HEK293 (cell line): ENCODE measurements at regions not wholly inside any gene's neighbourhood (a gene's known extent, or its start where the extent isn't known, plus 50 kb on each side); places are given as distances from the start of the nearest gene placed in this dataset.

Experiments used
- CTCF ChIA-PET: fragments of 350-600 bp; formaldehyde crosslinking; extraction: SDS; loops from one replicate; lab custom pipeline; 2021; ENCODE audit warnings: antibody characterized with exemption; lab: Yijun Ruan, JAX
- POLR2A ChIA-PET: fragments of 300-600 bp; formaldehyde crosslinking; extraction: SDS; loops from one replicate; lab custom pipeline; 2020; ENCODE audit warnings: antibody characterized with exemption, inconsistent platforms; lab: Yijun Ruan, JAX
- H3K27ac ChIP-seq: fragments of 200-500 bp; sonication (Bioruptor generic); 2 replicates; pipeline ENCODE4 v1.5.1; 2014; ENCODE audit warnings: low read depth, low read length, control low read depth, inconsistent platforms; ENCODE audit errors: extremely low read depth
- H3K36me3 ChIP-seq, 2 experiments: fragments of 200-500 bp in 1 of 2; sonication (Bioruptor generic) in 1 of 2; 1 replicate in 1 of 2; 2 replicates in 1 of 2; pipeline ENCODE4 v1.5.1; 2014 to 2017; ENCODE audit warnings: inconsistent platforms in 2 of 2, low read length in 2 of 2; ENCODE audit not compliant: control insufficient read depth in 2 of 2, insufficient read depth in 1 of 2
- H3K4me1 ChIP-seq: fragments of 200-500 bp; sonication (Bioruptor generic); 2 replicates; pipeline ENCODE4 v1.5.1; 2014; ENCODE audit warnings: mild to moderate bottlenecking, low read length, inconsistent platforms; ENCODE audit not compliant: control insufficient read depth, insufficient read depth
- H3K4me3 ChIP-seq: 2 replicates; pipeline ENCODE4 v1.5.1; 2011; ENCODE audit warnings: low read depth, mild to moderate bottlenecking, control low read depth, low read length, moderate library complexity
- H3K9me3 ChIP-seq: fragments of 200-500 bp; sonication (Bioruptor generic); 2 replicates; pipeline ENCODE4 v1.5.1; 2014; ENCODE audit warnings: low read depth, low read length, inconsistent platforms; ENCODE audit not compliant: control insufficient read depth, insufficient read depth
- GLI2 ChIP-seq: fragments of 450-650 bp; formaldehyde crosslinking; IDR thresholded peaks from 2 replicates; pipeline ENCODE4; 2017; ENCODE audit warnings: missing biosample characterization, missing genetic modification characterization, low read depth, borderline replicate concordance
- HOXC10 ChIP-seq: sonication (generic); formaldehyde crosslinking; IDR thresholded peaks from 2 replicates; pipeline ENCODE4 v1.8.1; 2023; ENCODE audit warnings: mild to moderate bottlenecking, missing genetic modification reagents
- KLF16 ChIP-seq: fragments of 450-650 bp; formaldehyde crosslinking; IDR thresholded peaks from 2 replicates; pipeline ENCODE4 v1.5.1; 2017; ENCODE audit warnings: missing biosample characterization, missing genetic modification characterization
- KLF8 ChIP-seq: fragments of 450-650 bp; formaldehyde crosslinking; IDR thresholded peaks from 2 replicates; pipeline ENCODE4 v1.5.1; 2016; ENCODE audit warnings: missing biosample characterization, missing genetic modification characterization
- REPIN1 ChIP-seq: fragments of 450-650 bp; formaldehyde crosslinking; IDR thresholded peaks from 2 replicates; pipeline ENCODE4 v1.5.1; 2017; ENCODE audit warnings: missing biosample characterization, missing genetic modification characterization, low read depth
- ZFHX2 ChIP-seq: fragments of 450-650 bp; formaldehyde crosslinking; conservative IDR thresholded peaks from 2 replicates; pipeline ENCODE4 v1.5.1; 2016; ENCODE audit warnings: missing biosample characterization, missing genetic modification characterization
- ZNF146 ChIP-seq: fragments of 450-650 bp; formaldehyde crosslinking; IDR thresholded peaks from 2 replicates; pipeline ENCODE4 v1.5.1; 2016; ENCODE audit warnings: missing biosample characterization, missing genetic modification characterization
- ZNF155 ChIP-seq: fragments of 450-650 bp; formaldehyde crosslinking; IDR thresholded peaks from 2 replicates; pipeline ENCODE4 v1.5.1; 2016; ENCODE audit warnings: missing biosample characterization, missing genetic modification characterization
- ZNF324 ChIP-seq: fragments of 450-650 bp; formaldehyde crosslinking; IDR thresholded peaks from 2 replicates; pipeline ENCODE4 v1.5.1; 2016; ENCODE audit warnings: missing biosample characterization, missing genetic modification characterization
- ZNF404 ChIP-seq: fragments of 450-650 bp; formaldehyde crosslinking; IDR thresholded peaks from 2 replicates; pipeline ENCODE4 v1.5.1; 2017; ENCODE audit warnings: missing biosample characterization, missing genetic modification characterization
- ZNF510 ChIP-seq: fragments of 450-650 bp; formaldehyde crosslinking; IDR thresholded peaks from 2 replicates; pipeline ENCODE4 v1.5.1; 2018; ENCODE audit warnings: mild to moderate bottlenecking, missing genetic modification characterization, missing biosample characterization; ENCODE audit not compliant: insufficient replicate concordance
- ZNF660 ChIP-seq: fragments of 450-650 bp; IDR thresholded peaks from 2 replicates; pipeline ENCODE4 v1.5.1; 2018; ENCODE audit warnings: missing biosample characterization, mild to moderate bottlenecking, missing genetic modification characterization
- ZNF701 ChIP-seq: fragments of 450-650 bp; formaldehyde crosslinking; IDR thresholded peaks from 2 replicates; pipeline ENCODE4 v1.5.1; 2016; ENCODE audit warnings: missing biosample characterization, missing genetic modification characterization
- TF ChIP-seq, protein P1 (sequence below): fragments of 450-650 bp; formaldehyde crosslinking; IDR thresholded peaks from 2 replicates; pipeline ENCODE4 v1.5.1; 2017; ENCODE audit warnings: missing biosample characterization, mild to moderate bottlenecking, missing genetic modification characterization, moderate library complexity
- TF ChIP-seq, protein P2 (sequence below): fragments of 450-650 bp; formaldehyde crosslinking; IDR thresholded peaks from 2 replicates; pipeline ENCODE4 v1.5.1; 2017; ENCODE audit warnings: missing biosample characterization, missing genetic modification characterization
- TF ChIP-seq, protein P3 (sequence below): fragments of 450-650 bp; formaldehyde crosslinking; IDR thresholded peaks from 2 replicates; pipeline ENCODE4 v1.5.1; 2016; ENCODE audit warnings: missing biosample characterization, missing genetic modification characterization
- TF ChIP-seq, protein P4 (sequence below): sonication (generic); formaldehyde crosslinking; IDR thresholded peaks from 2 replicates; pipeline ENCODE4 v1.8.1; 2022; ENCODE audit warnings: mild to moderate bottlenecking, moderate library complexity, missing genetic modification reagents
- TF ChIP-seq, protein P5 (sequence below): fragments of 450-650 bp; formaldehyde crosslinking; IDR thresholded peaks from 2 replicates; pipeline ENCODE4 v1.5.1; 2016; ENCODE audit warnings: missing biosample characterization, missing genetic modification characterization

DNA sequence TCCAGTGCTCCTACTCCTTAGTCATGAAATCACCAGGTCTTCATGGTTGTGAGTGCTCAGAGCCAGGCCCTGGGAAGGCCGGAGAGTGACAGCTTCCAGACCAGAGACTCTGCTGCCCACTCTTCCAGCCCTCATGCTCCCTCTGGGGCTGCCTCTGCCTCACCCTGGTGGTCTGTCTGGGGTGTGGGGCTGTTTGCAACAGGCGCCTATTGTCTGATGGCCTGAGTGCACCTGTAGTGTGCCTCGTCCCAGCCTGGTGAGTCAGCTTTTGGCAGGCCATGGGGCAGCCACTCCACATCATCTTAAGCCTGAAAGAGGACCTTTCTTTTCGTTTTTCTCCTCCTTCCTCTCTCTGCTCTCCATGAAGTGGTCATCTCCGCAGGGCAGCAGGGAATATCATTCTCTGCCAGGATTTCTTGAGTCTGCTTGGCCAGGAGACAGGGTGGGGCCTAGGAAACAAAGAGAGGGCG is 173.8 kb downstream of the VEGFA start (continued):
- TF ChIP-seq, protein P1, sequence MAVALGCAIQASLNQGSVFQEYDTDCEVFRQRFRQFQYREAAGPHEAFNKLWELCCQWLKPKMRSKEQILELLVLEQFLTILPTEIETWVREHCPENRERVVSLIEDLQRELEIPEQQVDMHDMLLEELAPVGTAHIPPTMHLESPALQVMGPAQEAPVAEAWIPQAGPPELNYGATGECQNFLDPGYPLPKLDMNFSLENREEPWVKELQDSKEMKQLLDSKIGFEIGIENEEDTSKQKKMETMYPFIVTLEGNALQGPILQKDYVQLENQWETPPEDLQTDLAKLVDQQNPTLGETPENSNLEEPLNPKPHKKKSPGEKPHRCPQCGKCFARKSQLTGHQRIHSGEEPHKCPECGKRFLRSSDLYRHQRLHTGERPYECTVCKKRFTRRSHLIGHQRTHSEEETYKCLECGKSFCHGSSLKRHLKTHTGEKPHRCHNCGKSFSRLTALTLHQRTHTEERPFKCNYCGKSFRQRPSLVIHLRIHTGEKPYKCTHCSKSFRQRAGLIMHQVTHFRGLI = no peak
- TF ChIP-seq KLF8 (tag by site-specific recombination) = no peak
- TF ChIP-seq ZNF155 (tag by site-specific recombination) = no peak

DNA sequence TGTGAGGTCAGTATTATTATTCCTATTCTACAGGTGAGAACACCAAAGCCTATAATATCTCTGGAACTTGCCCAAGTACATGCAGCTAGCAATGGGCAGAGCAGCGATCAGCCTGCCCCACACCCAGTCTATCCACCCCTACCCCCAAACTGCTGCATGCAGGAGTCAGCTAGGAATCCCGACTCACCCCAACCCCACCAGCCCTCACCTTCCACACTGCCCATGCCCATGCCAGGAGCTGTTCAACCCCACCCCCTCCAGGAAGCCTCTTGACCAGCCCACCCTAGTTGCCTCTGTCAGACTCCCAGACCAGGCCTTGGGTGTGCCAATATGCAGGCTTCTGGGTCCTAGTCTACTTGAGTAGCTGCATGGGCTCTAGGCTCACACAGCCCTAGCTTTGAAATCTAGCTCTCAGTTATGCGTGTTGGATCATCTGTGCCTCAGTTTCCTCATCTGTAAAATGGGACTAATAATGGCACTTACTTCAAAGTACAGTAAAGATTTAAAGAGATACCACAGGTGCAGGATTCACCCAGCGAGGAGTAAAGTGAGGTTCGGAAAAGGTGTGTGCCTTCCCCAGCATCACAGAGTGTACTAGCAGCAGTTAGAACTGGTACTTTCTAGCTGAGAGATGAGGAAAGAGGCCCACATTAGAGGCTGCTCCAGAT is 173.2 kb downstream of the VEGFA start:
- Histone ChIP-seq H3K4me1 (no peaks in the 10 kb centered on the region), H3K9me3 (no peaks in the 10 kb centered on the region), H3K4me3 (no peak overlapping the region), H3K27ac (no peak overlapping the region), H3K36me3 (no peaks in the 10 kb centered on the region)
- TF ChIP-seq, protein P2, sequence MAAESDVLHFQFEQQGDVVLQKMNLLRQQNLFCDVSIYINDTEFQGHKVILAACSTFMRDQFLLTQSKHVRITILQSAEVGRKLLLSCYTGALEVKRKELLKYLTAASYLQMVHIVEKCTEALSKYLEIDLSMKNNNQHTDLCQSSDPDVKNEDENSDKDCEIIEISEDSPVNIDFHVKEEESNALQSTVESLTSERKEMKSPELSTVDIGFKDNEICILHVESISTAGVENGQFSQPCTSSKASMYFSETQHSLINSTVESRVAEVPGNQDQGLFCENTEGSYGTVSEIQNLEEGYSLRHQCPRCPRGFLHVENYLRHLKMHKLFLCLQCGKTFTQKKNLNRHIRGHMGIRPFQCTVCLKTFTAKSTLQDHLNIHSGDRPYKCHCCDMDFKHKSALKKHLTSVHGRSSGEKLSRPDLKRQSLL = no peak
- no peak for TF ChIP-seq ZNF701 (tag by site-specific recombination)
- CTCF ChIA-PET = interaction anchor here (0.6 to 1.2 kb wide), 3 partner anchors 9 to 118 kb away, joined by 3 read pairs; no protein-coding TSS in a partner anchor
- POLR2A ChIA-PET = no interaction called here

DNA sequence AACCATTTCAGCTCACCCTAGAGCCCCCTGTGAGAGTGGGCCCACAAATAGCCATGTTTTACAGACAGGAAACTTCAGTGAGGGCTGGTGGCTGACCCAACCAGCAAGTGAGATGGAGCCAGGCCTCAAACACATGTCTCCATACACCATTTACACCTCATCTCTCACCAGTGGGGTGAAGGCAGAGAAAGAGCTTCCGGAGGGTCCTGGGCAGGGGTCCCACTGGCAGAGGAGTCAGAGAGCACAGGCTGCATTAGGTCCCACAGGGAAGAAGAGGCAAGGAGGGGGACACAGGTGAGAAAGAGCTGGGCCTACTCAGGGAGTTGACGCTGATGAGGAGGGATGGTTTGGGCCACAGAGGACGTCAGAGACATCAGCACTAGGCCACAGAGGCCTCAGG is 172.6 kb downstream of the VEGFA start:
- H3K4me3 ChIP-seq = no peak overlapping the region
- no peaks in the 10 kb centered on the region for H3K36me3 ChIP-seq
- H3K4me1 ChIP-seq = no peaks in the 10 kb centered on the region
- H3K9me3 ChIP-seq = no peaks in the 10 kb centered on the region
- no peak overlapping the region for H3K27ac ChIP-seq
- no peak for TF ChIP-seq ZNF146 (tag by site-specific recombination)
- no peak for TF ChIP-seq ZNF404 (tag by site-specific recombination)
- no peak for TF ChIP-seq ZNF660 (tag by site-specific recombination)
- no peak for TF ChIP-seq KLF16 (tag by site-specific recombination)
- no peak for TF ChIP-seq HOXC10 (CRISPR knock-in tag)
- no peak for TF ChIP-seq ZFHX2 (tag by site-specific recombination)
- CTCF ChIA-PET = interaction anchor here (0.6 to 1.2 kb wide), 5 partner anchors 10 to 120 kb away, joined by 3 read pairs; no protein-coding TSS in a partner anchor
- POLR2A ChIA-PET = interaction anchor here (0.8 kb wide), 1 partner anchor 16 kb away, joined by 3 read pairs; no protein-coding TSS in a partner anchor

DNA sequence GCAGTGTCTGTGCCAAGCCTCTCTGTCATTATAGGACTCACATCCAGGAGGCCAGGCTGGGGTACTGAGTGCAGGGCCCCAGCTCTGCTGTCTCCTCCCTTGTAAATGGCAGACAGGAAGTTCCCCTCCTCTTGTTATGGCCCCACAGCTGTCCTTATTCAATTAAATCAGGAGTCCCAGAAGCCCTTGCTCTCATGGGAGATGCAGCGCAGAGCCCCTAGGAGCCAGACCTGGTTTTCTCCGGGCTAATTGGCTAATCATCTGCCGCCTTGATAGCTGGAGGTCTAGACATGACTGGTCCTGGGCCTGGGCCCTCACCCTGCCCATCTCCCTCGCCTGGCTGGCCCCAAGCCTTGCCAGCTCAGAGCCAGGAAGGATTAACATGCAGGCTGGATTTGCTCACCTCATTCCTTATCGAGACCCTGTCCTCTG is 172.0 kb downstream of the VEGFA start:
- Histone ChIP-seq H3K4me3 (no peak overlapping the region), H3K4me1 (no peaks in the 10 kb centered on the region)
- POLR2A ChIA-PET = interaction anchor here (0.6 to 0.8 kb wide), 2 partner anchors 15 to 49 kb away, joined by 3 read pairs; no protein-coding TSS in a partner anchor

DNA sequence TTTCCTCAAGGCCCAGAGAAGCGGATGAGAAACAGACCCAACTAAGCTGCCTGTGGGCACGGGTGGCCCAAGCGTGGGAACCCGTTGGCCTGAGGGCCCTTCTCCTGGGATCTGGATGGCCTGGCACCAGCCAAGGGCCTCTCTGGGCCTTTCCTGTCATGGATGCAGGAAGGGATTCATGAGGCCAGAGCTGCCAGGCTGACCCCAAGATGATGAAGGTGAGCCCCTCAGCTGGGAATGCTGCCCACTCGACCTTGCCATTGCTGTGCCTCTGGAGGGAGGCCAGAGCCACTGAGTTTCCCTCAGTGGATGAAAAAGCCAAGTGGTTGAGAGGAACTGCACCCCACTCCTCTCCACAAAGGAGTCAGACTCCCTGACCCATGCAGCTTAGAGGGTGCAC is 171.2 kb downstream of the VEGFA start:
- ChIA-PET CTCF (interaction anchor here (0.6 to 1.8 kb wide), 5 partner anchors 15 to 135 kb away, joined by 3 to 8 read pairs (median 4); no protein-coding TSS in a partner anchor), POLR2A (interaction anchor here (0.6 to 0.7 kb wide), 2 partner anchors 22 to 50 kb away, joined by 3 read pairs; no protein-coding TSS in a partner anchor)
- Histone ChIP-seq H3K36me3 (no peaks in the 10 kb centered on the region), H3K4me1 (no peaks in the 10 kb centered on the region), H3K4me3 (no peak overlapping the region), H3K9me3 (no peaks in the 10 kb centered on the region), H3K27ac (no peak overlapping the region)
- TF ChIP-seq, protein P3, sequence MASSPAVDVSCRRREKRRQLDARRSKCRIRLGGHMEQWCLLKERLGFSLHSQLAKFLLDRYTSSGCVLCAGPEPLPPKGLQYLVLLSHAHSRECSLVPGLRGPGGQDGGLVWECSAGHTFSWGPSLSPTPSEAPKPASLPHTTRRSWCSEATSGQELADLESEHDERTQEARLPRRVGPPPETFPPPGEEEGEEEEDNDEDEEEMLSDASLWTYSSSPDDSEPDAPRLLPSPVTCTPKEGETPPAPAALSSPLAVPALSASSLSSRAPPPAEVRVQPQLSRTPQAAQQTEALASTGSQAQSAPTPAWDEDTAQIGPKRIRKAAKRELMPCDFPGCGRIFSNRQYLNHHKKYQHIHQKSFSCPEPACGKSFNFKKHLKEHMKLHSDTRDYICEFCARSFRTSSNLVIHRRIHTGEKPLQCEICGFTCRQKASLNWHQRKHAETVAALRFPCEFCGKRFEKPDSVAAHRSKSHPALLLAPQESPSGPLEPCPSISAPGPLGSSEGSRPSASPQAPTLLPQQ (tag by site-specific recombination) = no peak
- TF ChIP-seq, protein P4, sequence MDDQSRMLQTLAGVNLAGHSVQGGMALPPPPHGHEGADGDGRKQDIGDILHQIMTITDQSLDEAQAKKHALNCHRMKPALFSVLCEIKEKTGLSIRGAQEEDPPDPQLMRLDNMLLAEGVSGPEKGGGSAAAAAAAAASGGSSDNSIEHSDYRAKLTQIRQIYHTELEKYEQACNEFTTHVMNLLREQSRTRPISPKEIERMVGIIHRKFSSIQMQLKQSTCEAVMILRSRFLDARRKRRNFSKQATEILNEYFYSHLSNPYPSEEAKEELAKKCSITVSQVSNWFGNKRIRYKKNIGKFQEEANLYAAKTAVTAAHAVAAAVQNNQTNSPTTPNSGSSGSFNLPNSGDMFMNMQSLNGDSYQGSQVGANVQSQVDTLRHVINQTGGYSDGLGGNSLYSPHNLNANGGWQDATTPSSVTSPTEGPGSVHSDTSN (CRISPR knock-in tag) = no peak
- TF ChIP-seq REPIN1 = no peak
- TF ChIP-seq, protein P5, sequence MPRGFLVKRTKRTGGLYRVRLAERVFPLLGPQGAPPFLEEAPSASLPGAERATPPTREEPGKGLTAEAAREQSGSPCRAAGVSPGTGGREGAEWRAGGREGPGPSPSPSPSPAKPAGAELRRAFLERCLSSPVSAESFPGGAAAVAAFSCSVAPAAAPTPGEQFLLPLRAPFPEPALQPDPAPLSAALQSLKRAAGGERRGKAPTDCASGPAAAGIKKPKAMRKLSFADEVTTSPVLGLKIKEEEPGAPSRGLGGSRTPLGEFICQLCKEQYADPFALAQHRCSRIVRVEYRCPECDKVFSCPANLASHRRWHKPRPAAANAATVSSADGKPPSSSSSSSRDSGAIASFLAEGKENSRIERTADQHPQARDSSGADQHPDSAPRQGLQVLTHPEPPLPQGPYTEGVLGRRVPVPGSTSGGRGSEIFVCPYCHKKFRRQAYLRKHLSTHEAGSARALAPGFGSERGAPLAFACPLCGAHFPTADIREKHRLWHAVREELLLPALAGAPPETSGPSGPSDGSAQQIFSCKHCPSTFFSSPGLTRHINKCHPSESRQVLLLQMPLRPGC (tag by site-specific recombination) = no peak
- TF ChIP-seq ZNF324 = no peak
- no peak for TF ChIP-seq ZNF510 (tag by site-specific recombination)

More for the DNA sequence above, 172.0 kb downstream of the VEGFA start:
- Histone ChIP-seq H3K9me3 (no peaks in the 10 kb centered on the region), H3K36me3 (no peaks in the 10 kb centered on the region), H3K27ac (no peak overlapping the region)
- no peak for TF ChIP-seq GLI2 (tag by site-specific recombination)
- TF ChIP-seq, all 188 proteins: peak for 0
- CTCF ChIA-PET = interaction anchor here (0.7 to 1.8 kb wide), 7 partner anchors 9 to 132 kb away, joined by 3 to 8 read pairs (median 3); no protein-coding TSS in a partner anchor
